ENCODE measurements at regions not wholly inside any gene's neighbourhood (a gene's known extent, or its start where the extent isn't known, plus 50 kb on each side); places are given as distances from the start of the nearest gene placed in this dataset.

DNA sequence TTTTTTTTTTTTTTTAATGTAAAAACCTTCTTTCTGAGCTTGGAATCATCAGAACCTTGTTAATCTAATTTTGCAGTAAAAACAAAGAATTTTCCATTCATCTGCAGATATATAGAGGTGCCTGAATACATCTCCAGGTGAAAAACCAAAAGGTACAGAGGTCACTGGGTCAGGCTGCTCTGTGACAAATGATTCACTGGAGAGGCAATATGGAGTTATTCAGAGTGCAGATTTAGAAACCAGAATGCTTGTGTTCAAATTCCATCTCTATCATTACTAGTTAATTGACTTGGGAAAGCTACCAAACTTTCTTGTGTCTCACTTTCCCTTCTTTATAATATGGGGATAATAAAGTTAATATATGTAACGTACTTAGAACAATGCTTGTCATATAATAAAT, 51.5 kb upstream of the C1orf53 start:
- DNase-seq (ENCODE audit: low read depth in 2 of 2) = no peak
- H3K4me3 ChIP-seq (replicated peaks in 1 of 2; ENCODE audit: low read depth in 2 of 2, low read length in 2 of 2) = no peak overlapping the region
- no peak for TF ChIP-seq CTCF (IDR thresholded peaks at IDR 0.05; ENCODE audit: low read depth, low read length)

DNA sequence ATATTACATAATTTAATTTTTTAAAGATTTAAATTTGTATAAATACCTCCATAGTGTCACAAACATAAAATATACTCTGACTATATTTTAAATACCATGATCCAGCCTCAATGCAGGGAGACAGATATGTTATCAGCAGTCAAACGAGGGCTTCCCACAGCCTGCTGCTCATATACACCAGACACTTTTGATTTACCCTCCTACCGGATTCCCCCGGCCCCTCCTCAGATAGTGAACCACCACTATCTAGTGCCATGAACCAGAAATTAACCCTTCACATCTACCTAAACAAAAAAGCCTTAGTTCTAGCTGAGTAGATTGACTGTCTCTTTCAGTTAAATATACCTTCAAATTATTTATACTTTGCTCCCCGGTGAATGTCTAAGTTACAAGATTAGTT, 52.4 kb upstream of the C1orf53 start:
- TF ChIP-seq CTCF (IDR thresholded peaks at IDR 0.05; ENCODE audit: low read depth, low read length) = no peak
- DNase-seq (ENCODE audit: low read depth in 2 of 2) = no peak
- no peak overlapping the region for H3K4me3 ChIP-seq (replicated peaks in 1 of 2; ENCODE audit: low read depth in 2 of 2, low read length in 2 of 2)

- no peak for DNase-seq (ENCODE audit: low read depth in 2 of 2)
- H3K4me3 ChIP-seq (replicated peaks in 1 of 2; ENCODE audit: low read depth in 2 of 2, low read length in 2 of 2) = no peak overlapping the region
- TF ChIP-seq CTCF (IDR thresholded peaks at IDR 0.05; ENCODE audit: low read depth, low read length) = no peak
Observed at GRCh38 chr1:197848350-197848749, 54.1 kb upstream of the C1orf53 start.

DNA sequence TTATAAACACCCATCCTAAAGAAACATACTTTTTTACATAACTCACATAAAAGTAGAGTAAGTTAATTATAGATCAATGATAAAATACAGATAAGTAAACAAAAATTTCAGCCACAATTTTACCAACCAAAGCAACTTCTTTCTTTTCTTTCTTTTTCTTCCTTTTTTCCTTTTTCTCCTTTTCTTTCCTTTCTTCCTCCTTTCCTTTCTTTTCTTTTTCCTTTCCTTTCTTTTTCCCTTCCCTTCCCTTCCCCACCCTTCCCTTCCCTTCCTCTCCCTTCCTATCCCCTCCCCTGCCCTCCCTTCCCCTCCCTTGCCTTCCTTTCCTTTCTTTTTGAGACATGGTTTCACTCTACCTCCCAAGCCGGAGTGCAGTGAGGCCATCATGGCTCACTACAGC, 56.5 kb upstream of the C1orf53 start:
- no peak for DNase-seq (ENCODE audit: low read depth in 2 of 2)
- H3K4me3 ChIP-seq (replicated peaks in 1 of 2; ENCODE audit: low read depth in 2 of 2, low read length in 2 of 2) = no peak overlapping the region
- no peak for TF ChIP-seq CTCF (IDR thresholded peaks at IDR 0.05; ENCODE audit: low read depth, low read length)

- DNase-seq (ENCODE audit: low read depth in 2 of 2) = no peak
- TF ChIP-seq CTCF (IDR thresholded peaks at IDR 0.05; ENCODE audit: low read depth, low read length) = no peak
- no peak overlapping the region for H3K4me3 ChIP-seq (replicated peaks in 1 of 2; ENCODE audit: low read depth in 2 of 2, low read length in 2 of 2)
Observed at GRCh38 chr1:197844651-197845050, 57.8 kb upstream of the C1orf53 start.

DNA sequence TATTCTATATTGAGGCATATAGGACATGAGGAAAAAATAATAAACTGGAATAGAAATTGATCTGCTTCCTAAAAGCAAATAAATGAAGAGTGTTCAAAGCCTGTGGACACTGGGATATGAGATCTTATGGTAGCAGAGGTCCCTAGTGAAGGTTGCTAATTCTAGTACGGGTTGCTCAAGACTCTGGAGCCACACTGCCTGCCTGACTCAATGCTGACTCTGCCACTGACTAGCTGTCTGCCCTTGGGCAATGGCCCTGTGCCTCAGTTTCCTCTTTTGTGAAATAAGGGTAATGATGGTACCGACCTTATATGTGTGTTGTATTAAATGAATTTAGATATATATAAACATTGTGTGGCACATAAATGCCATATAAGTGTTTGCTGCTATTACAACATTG, 59.0 kb upstream of the C1orf53 start:
- no peak for DNase-seq (ENCODE audit: low read depth in 2 of 2)
- no peak for TF ChIP-seq CTCF (IDR thresholded peaks at IDR 0.05; ENCODE audit: low read depth, low read length)
- no peak overlapping the region for H3K4me3 ChIP-seq (replicated peaks in 1 of 2; ENCODE audit: low read depth in 2 of 2, low read length in 2 of 2)

DNA sequence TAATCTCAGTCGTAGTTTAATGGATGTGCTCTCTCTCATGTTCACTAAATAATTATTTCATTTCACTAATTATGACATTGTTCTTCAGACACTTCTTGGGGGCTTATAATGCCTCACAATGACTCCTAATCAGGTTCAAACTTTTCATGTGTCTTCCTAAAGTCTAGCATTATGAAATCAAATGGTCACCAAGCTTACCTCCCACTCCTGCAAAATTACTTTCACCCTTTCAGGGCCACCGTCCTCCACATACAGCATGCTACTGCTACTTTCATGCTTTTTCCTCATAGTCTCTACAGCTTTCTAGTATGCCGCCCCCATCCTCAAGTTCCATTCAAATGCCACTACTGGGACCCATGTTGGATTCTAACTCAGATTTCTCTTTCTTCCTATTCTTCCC, 59.8 kb upstream of the C1orf53 start:
- no peak for TF ChIP-seq CTCF (IDR thresholded peaks at IDR 0.05; ENCODE audit: low read depth, low read length)
- no peak for DNase-seq (ENCODE audit: low read depth in 2 of 2)
- no peak overlapping the region for H3K4me3 ChIP-seq (replicated peaks in 1 of 2; ENCODE audit: low read depth in 2 of 2, low read length in 2 of 2)

All from cardiac fibroblast (primary cell).